SK-N-SH (cell line): ENCODE measurements at regions not wholly inside any gene's neighbourhood (a gene's known extent, or its start where the extent isn't known, plus 50 kb on each side); places are given as distances from the start of the nearest gene placed in this dataset.

Experiments used
- CTCF ChIP-seq: fragments of 200-600 bp; sonication (generic); IDR thresholded peaks from 2 replicates; pipeline ENCODE4 v1.6.1; 2017; ENCODE audit warnings: antibody characterized with exemption, mild to moderate bottlenecking, moderate library complexity
- EP300 ChIP-seq, 2 experiments: IDR thresholded peaks; 2 replicates each; pipeline versions ENCODE4 v1.4.0 to v1.6.1; 2012; ENCODE audit warnings: borderline replicate concordance in 1 of 2, low read depth in 1 of 2, low read length in 1 of 2
- EZH2phosphoT487 ChIP-seq: fragments of 200-600 bp; sonication (generic); IDR thresholded peaks from 2 replicates; pipeline ENCODE4 v1.6.1; 2017; ENCODE audit warnings: low read depth, mixed run types, mild to moderate bottlenecking, antibody characterized with exemption, moderate library complexity, borderline replicate concordance
- FOXJ3 ChIP-seq: sonication (generic); formaldehyde crosslinking; IDR thresholded peaks from 2 replicates; pipeline ENCODE4 v1.5.1; 2020; ENCODE audit warnings: mild to moderate bottlenecking, missing genetic modification reagents
- GABPA ChIP-seq: IDR thresholded peaks from 2 replicates; pipeline ENCODE4 v1.4.0; 2012; ENCODE audit warnings: low read depth, mild to moderate bottlenecking
- MAX ChIP-seq: IDR thresholded peaks from 2 replicates; pipeline ENCODE4 v1.4.0; 2012; ENCODE audit warnings: low read depth
- MXI1 ChIP-seq: IDR thresholded peaks from 2 replicates; pipeline ENCODE4 v1.6.1; 2012; ENCODE audit warnings: mild to moderate bottlenecking, low read depth, low read length, improper control_type of control experiment
- NRF1 ChIP-seq: IDR thresholded peaks from 2 replicates; pipeline ENCODE4 v1.6.1; 2012; ENCODE audit warnings: low read depth, mild to moderate bottlenecking, low read length
- PBX3 ChIP-seq: IDR thresholded peaks from 2 replicates; pipeline ENCODE4; 2012
- SMC3 ChIP-seq: IDR thresholded peaks from 2 replicates; pipeline ENCODE4 v1.6.1; 2012; ENCODE audit warnings: low read depth, low read length, improper control_type of control experiment
- USF1 ChIP-seq: IDR thresholded peaks from 2 replicates; pipeline ENCODE4 v1.4.0; 2012; ENCODE audit warnings: low read depth, borderline replicate concordance
- ZBTB33 ChIP-seq: IDR thresholded peaks from 2 replicates; pipeline ENCODE4 v1.4.0; 2012; ENCODE audit warnings: low read depth, borderline replicate concordance

GRCh38 chr5:3845230-3845629 lies 249.6 kb downstream of the IRX1 start:
- TF ChIP-seq CTCF (no peak), USF1 (no peak), GABPA (no peak), ZBTB33 (no peak), EZH2phosphoT487 (no peak), SMC3 (no peak), MXI1 (no peak), MAX (no peak), EP300 (IDR thresholded peaks at IDR 0.05; ENCODE audit: borderline replicate concordance in 1 of 2, low read depth in 1 of 2, low read length in 1 of 2) (no peak), FOXJ3 (CRISPR knock-in tag) (no peak), PBX3 (no peak), NRF1 (no peak)
